HG03103 (cell line): ENCODE measurements at regions not wholly inside any gene's neighbourhood (a gene's known extent, or its start where the extent isn't known, plus 50 kb on each side); places are given as distances from the start of the nearest gene placed in this dataset.
"Not testable (repeated sequence)": the region's sequence is repeated elsewhere in the genome, so short reads cannot be mapped to it uniquely, and the experiment has no call there.

Experiments used
- ATAC-seq: cut with Tn5 transposase; IDR thresholded peaks from one replicate; pipeline ENCODE4 v1.9.1; 2021; ENCODE audit warnings: low read depth; ENCODE audit not compliant: unreplicated experiment

- no peak for ATAC-seq
Observed at GRCh38 chr2:12617366-12617765, 99.4 kb upstream of the TRIB2 start.

GRCh38 chr2:12617853-12618252 lies 98.9 kb upstream of the TRIB2 start:
- ATAC-seq, result no peak

GRCh38 chr2:12618576-12618975 lies 98.2 kb upstream of the TRIB2 start:
- ATAC-seq, result no peak

DNA sequence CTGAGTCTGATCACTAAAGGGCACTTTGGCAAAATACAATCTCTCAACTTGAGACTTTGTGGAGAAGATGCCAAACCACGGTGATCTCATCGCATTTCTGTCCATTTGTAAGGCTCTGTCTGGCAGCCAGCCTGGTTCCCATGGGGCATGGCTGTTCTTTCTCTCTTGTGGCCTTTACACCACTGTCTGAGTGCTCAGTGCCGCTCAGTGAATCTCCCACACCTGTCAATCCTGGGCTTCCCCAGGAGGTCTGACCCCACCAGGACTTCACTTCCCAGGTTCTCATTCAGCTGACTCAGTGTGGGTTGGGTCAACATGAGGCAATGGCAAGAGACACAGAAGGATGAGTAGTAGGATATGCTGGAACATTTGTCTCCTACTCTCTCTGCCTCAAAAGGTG lies 96.8 kb upstream of the TRIB2 start:
- ATAC-seq, result no peak

- no peak for ATAC-seq
Observed at GRCh38 chr2:12620759-12621158, 96.0 kb upstream of the TRIB2 start.

DNA sequence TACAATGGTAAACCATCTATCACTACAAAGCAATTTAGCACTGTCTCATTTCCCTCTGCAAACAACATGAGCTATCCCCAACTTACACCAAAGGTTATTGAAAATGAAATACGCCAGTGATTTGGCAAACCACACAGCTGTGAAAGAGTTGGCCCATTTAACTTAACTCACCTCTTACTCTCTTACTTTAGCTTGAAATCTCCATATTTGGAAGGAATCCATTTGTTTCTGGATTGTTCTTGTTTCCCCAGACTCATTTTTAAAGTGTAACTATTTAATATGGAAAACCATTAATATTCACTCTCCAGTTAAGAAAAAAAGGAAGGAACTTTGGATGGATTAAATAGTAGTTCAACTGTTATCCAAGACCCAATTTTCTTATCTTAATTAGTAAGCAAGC lies 93.7 kb upstream of the TRIB2 start:
- no peak for ATAC-seq

- ATAC-seq, result no peak
Observed at GRCh38 chr2:12624384-12624783, 92.4 kb upstream of the TRIB2 start.

GRCh38 chr2:12624905-12625598 lies 91.7 kb upstream of the TRIB2 start:
- ATAC-seq, result no peak

GRCh38 chr2:12628541-12628940 lies 88.2 kb upstream of the TRIB2 start:
- not testable (repeated sequence) for ATAC-seq

DNA sequence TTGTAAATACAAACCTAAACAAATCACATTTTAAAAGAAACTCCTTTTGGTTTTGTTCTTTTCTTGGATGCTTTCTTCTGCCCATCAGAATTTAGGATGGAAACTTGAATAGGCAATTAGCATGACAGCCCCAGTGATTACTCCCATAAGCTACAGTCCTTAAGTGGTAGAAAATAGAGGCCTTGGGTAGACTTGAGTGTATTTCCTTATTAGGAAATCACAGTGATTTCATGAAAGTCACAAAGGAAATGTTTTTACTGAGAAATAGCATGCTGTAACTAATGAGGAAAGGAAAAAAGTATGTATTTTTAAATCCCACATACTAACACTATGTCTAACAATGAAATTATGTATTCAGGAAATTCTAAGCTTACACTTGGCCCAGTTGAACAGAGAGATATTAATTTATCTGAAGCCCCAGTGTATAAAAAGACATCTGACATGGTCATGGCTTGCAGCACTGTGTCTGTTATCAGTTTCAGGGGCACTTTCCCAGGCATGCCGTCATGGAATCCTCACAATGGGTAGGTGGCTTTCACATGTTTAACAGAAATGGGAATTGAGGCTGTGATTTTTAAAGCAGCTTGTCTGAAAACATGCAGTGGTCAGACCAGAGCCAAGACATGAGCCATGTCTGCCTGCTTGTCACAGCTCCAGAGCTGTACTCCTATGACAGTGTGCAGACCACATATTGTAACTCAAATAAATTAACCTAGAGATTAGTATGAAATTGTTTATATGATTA lies 79.7 kb upstream of the TRIB2 start:
- ATAC-seq, result no peak

- ATAC-seq, result no peak
Observed at GRCh38 chr2:12637754-12638153, 79.0 kb upstream of the TRIB2 start.

DNA sequence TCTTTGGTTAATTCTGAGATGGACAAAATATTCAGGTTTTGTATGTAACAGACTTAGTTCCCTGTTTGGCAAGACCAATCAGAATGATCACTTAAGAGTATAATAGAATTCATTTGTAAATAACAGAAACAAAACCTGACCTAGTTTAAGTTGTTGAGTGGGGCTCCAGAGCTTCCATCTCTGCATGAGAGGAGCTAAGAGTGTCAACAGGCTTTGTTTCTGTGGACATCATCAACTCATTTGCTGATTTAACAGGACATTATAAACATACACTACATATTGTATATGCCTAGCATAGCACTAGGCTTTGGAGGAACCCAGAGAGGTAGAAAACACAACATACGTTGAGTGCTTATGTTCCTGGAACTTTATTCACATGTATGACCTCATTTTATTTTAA lies 75.3 kb upstream of the TRIB2 start:
- no peak for ATAC-seq

GRCh38 chr2:12642332-12642731 lies 74.4 kb upstream of the TRIB2 start:
- ATAC-seq, result no peak

- no peak for ATAC-seq
Observed at GRCh38 chr2:12642859-12643258, 73.9 kb upstream of the TRIB2 start.

- ATAC-seq, result no peak
Observed at GRCh38 chr2:12649602-12650400, 66.9 kb upstream of the TRIB2 start.

- no peak for ATAC-seq
Observed at GRCh38 chr2:12651641-12652040, 65.1 kb upstream of the TRIB2 start.

- ATAC-seq, result no peak
Observed at GRCh38 chr2:12652723-12653122, 64.0 kb upstream of the TRIB2 start.

DNA sequence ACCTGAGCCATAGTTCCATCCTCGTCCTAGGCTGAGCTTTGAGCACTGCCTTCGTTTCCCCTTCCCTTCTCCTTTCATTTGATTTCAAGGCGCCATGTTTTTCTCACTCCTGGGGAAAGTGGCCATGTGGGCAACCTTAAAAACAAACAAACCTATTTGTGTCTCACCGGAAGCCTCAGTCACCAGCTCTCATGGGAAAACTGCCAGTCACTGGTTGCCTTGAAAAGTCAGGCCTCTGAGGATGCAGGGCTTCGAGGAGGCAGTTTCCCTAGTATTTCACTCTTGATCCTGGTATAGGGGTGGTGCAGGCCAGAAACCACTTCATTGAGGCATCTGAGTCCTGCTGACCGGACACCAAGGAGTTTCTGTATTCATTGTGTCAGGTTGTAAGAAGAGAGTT lies 59.2 kb upstream of the TRIB2 start:
- ATAC-seq, result no peak

GRCh38 chr2:12658310-12658945 lies 58.3 kb upstream of the TRIB2 start:
- ATAC-seq, result no peak

DNA sequence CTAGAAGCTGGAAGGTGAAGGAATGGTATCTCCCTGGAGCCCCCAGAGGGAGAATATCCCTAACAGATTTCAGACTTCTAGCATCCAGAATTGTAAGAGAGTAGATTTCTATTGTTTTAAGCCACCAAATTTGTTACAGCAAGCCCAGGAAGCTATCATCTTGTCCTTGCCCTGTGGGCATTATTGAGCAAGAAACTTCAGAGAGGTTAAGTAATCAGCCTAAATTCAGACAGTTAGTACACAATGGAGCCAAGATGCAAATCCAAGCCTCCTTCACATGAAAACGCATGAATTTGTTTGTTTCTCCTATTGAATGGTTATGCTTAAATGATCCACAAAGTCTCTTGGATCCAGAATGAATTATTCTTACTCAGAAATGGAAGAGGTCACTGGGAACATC lies 55.2 kb upstream of the TRIB2 start:
- no peak for ATAC-seq
